OCI-LY1 (cell line): ENCODE measurements at regions not wholly inside any gene's neighbourhood (a gene's known extent, or its start where the extent isn't known, plus 50 kb on each side); places are given as distances from the start of the nearest gene placed in this dataset.

ENCODE experiments used
- CTCF ChIP-seq: fragments of 200-600 bp; sonication (generic), shearing (Covaris generic); IDR thresholded peaks from 2 replicates; pipeline ENCODE4 v1.5.1; 2017; ENCODE audit warnings: mild to moderate bottlenecking, antibody characterized with exemption, low read length, moderate library complexity, mixed read lengths
- EZH2 ChIP-seq: fragments of 200-600 bp; sonication (generic), shearing (Covaris generic); IDR thresholded peaks from 2 replicates; pipeline ENCODE4 v1.8.0; 2017; ENCODE audit warnings: borderline replicate concordance, mixed run types, mild to moderate bottlenecking, antibody characterized with exemption, low read length, moderate library complexity, mixed read lengths

- TF ChIP-seq CTCF (no peak), EZH2 (no peak)
These were observed 129.2 kb upstream of the CTNNA2 start for GRCh38 chr2:79383681-79384080.
